Right cardiac atrium (tissue), 5 donors: ENCODE measurements at regions not wholly inside any gene's neighbourhood (a gene's known extent, or its start where the extent isn't known, plus 50 kb on each side); places are given as distances from the start of the nearest gene placed in this dataset.

Experiments
- ATAC-seq, 2 donors: fragments of 200-7000 bp; cut with Tn5 transposase; one replicate each; pipeline versions ENCODE4 v1.8.0 to v1.9.1; 2020; ENCODE audit warnings: moderate library complexity in 2 of 2, mild to moderate bottlenecking in 1 of 2
- DNase-seq, 3 donors: peaks; one replicate each; pipeline ENCODE4 v3.0.0-alpha.2; 2020
- H3K27ac ChIP-seq: one replicate; pipeline ENCODE4 v1.5.1; 2013; ENCODE audit warnings: mild to moderate bottlenecking, low read length, control low read depth, moderate library complexity
- H3K27me3 ChIP-seq: one replicate; pipeline ENCODE4 v1.6.1; 2013; ENCODE audit not compliant: control insufficient read depth, insufficient read depth
- H3K4me1 ChIP-seq: one replicate; pipeline ENCODE4 v1.6.1; 2013; ENCODE audit warnings: low read length; ENCODE audit not compliant: control insufficient read depth, insufficient read depth
- H3K4me3 ChIP-seq: one replicate; pipeline ENCODE4 v1.5.1; 2013; ENCODE audit warnings: low read length, control low read depth
- H3K9me3 ChIP-seq: one replicate; pipeline ENCODE4 v1.6.1; 2013; ENCODE audit warnings: low read length; ENCODE audit not compliant: control insufficient read depth
- WGBS: extraction: QIAGEN DNeasy Blood & Tissue Kit; methylation state at CpG from one replicate; pipeline ENCODE4 v1.1.7; 2013; 5-methylcytosine and 5-hydroxymethylcytosine counted together
- intact Hi-C, 4 donors: fragments of 100-400 bp; cut with DNase I; formaldehyde crosslinking; loops; one replicate each; pipeline versions ENCODE4 v1.11.0 to v1.14.0; 2022 to 2023
- donor health status: healthy with polysubstance abuse.
- donor health status: DM: no; HTN: yes; CAD: no.
- donor health status: DM: no; HTN: no; CAD: no.
- donor health status: DM: no; HTN: yes; CAD: no; lungs with severe emphysema.
- donor health status: DM: yes; HTN: yes; CAD: no.

GRCh38 chr13:106197496-106197895 is 338.0 kb downstream of the EFNB2 start:
- no peaks in the 10 kb centered on the region for H3K4me1 ChIP-seq
- H3K27me3 ChIP-seq: no peaks in the 10 kb centered on the region
- no peak overlapping the region for H3K4me3 ChIP-seq
- no peak for ATAC-seq
- DNase-seq: no peak
- H3K9me3 ChIP-seq: no peaks in the 10 kb centered on the region
- intact Hi-C loops: no loop called here
- H3K27ac ChIP-seq: no peak overlapping the region
- 90% methylated on average over 1 of the region's 1 CpG for WGBS

GRCh38 chr13:106187501-106188095 is 347.9 kb downstream of the EFNB2 start:
- no peak overlapping the region for H3K4me3 ChIP-seq
- WGBS: 63% methylated on average over 5 of the region's 5 CpGs
- no peak overlapping the region for H3K27ac ChIP-seq
- intact Hi-C loops: no loop called here
- H3K9me3 ChIP-seq: no peaks in the 10 kb centered on the region
- ATAC-seq: no peak
- no peaks in the 10 kb centered on the region for H3K4me1 ChIP-seq
- H3K27me3 ChIP-seq: no peaks in the 10 kb centered on the region
- no peak for DNase-seq

GRCh38 chr13:106187101-106187500 is 348.4 kb downstream of the EFNB2 start:
- no peak for DNase-seq
- 96% methylated on average over 1 of the region's 1 CpG for WGBS
- ATAC-seq: no peak
- Histone ChIP-seq H3K9me3 (no peaks in the 10 kb centered on the region), H3K4me1 (no peaks in the 10 kb centered on the region), H3K4me3 (no peak overlapping the region), H3K27ac (no peak overlapping the region), H3K27me3 (no peaks in the 10 kb centered on the region)
- intact Hi-C loops: no loop called here

- Histone ChIP-seq H3K27me3 (no peaks in the 10 kb centered on the region), H3K27ac (no peak overlapping the region), H3K9me3 (no peaks in the 10 kb centered on the region), H3K4me1 (no peaks in the 10 kb centered on the region), H3K4me3 (no peak overlapping the region)
- 94% methylated on average over 3 of the region's 3 CpGs for WGBS
- intact Hi-C loops: no loop called here
- DNase-seq (no peak), ATAC-seq (no peak)
These were observed 349.0 kb downstream of the EFNB2 start for GRCh38 chr13:106186366-106187030.

GRCh38 chr13:106184790-106185189 is 350.7 kb downstream of the EFNB2 start:
- ATAC-seq (no peak), DNase-seq (no peak)
- Histone ChIP-seq H3K4me3 (no peak overlapping the region), H3K27me3 (no peaks in the 10 kb centered on the region), H3K27ac (no peak overlapping the region), H3K9me3 (no peaks in the 10 kb centered on the region), H3K4me1 (no peaks in the 10 kb centered on the region)
- WGBS: 93% methylated on average over 2 of the region's 2 CpGs
- intact Hi-C loops: no loop called here

DNA sequence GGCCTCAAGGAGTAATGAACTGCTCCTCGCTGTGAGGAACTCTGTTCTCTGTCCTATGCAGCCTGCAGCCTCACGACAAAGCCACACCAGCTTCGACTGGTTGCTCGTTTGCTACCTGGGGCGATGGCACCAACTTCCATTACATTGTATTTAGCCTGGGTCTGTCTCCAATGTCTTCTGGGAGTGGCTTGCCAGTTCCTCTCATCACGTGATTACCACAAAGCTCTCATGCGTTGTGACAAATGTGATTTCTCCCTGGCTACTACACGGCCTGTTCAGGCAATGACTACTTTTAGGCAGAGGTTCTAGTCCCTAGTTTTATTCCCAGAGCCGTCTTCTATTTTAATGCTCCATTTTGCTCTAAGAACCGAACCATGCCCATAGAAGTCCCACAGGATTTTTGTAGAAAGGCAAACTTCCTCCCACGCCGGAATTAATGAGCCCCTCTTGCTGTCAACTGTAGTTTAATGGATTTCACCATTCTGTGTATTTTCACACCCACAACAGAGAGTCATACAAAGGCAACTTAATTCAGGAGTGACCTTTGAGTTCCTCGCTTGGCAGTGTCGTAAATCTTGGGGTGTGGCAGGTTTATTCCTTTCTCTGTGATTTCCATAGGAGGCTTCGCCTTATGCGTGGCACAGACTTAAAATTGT is 351.9 kb downstream of the EFNB2 start:
- Histone ChIP-seq H3K9me3 (no peaks in the 10 kb centered on the region), H3K4me3 (no peak overlapping the region), H3K27me3 (no peaks in the 10 kb centered on the region), H3K4me1 (no peaks in the 10 kb centered on the region), H3K27ac (no peak overlapping the region)
- WGBS: 87% methylated on average over 16 of the region's 16 CpGs
- no peak for DNase-seq
- intact Hi-C loops: no loop called here
- no peak for ATAC-seq

GRCh38 chr13:106182404-106182803 is 353.1 kb downstream of the EFNB2 start:
- ATAC-seq: no peak
- H3K27ac ChIP-seq: no peak overlapping the region
- WGBS: 71% methylated on average over 6 of the region's 6 CpGs
- intact Hi-C loops: no loop called here
- no peaks in the 10 kb centered on the region for H3K9me3 ChIP-seq
- H3K4me3 ChIP-seq: no peak overlapping the region
- no peaks in the 10 kb centered on the region for H3K4me1 ChIP-seq
- no peak for DNase-seq
- H3K27me3 ChIP-seq: no peaks in the 10 kb centered on the region

- no peaks in the 10 kb centered on the region for H3K27me3 ChIP-seq
- ATAC-seq (no peak), DNase-seq (no peak)
- H3K9me3 ChIP-seq: no peaks in the 10 kb centered on the region
- H3K27ac ChIP-seq: no peak overlapping the region
- 68% methylated on average over 3 of the region's 3 CpGs for WGBS
- no peak overlapping the region for H3K4me3 ChIP-seq
- intact Hi-C loops: no loop called here
- H3K4me1 ChIP-seq: no peaks in the 10 kb centered on the region
These were observed 356.6 kb downstream of the EFNB2 start for GRCh38 chr13:106178816-106179215.

GRCh38 chr13:106177146-106177545 is 358.3 kb downstream of the EFNB2 start:
- H3K4me1 ChIP-seq: no peaks in the 10 kb centered on the region
- H3K27ac ChIP-seq: no peak overlapping the region
- DNase-seq: no peak
- H3K9me3 ChIP-seq: no peaks in the 10 kb centered on the region
- intact Hi-C loops: no loop called here
- 76% methylated on average over 5 of the region's 5 CpGs for WGBS
- no peaks in the 10 kb centered on the region for H3K27me3 ChIP-seq
- ATAC-seq: no peak
- no peak overlapping the region for H3K4me3 ChIP-seq

DNA sequence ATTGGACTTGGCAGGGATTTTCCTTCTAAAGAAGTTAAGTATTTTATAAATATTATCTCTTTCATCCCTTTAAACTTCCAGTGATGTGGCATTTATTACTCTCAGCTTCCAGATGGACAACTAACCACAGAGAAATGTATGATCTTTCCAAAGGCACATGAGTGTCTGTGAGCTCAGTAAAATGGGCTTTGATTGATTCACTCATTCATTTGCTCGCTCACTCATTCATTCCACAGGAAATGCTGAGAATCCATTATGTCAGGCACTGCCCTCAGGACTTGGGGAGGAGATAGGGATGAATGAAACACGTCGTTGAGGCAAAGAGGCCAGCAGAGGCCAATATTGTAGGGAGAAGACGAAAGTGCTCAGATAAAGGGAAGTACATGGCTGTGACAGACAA is 359.3 kb downstream of the EFNB2 start:
- Histone ChIP-seq H3K9me3 (no peaks in the 10 kb centered on the region), H3K27me3 (no peaks in the 10 kb centered on the region), H3K27ac (no peak overlapping the region), H3K4me1 (no peaks in the 10 kb centered on the region), H3K4me3 (no peak overlapping the region)
- DNase-seq (no peak), ATAC-seq (no peak)
- intact Hi-C loops: no loop called here
- 57% methylated on average over 4 of the region's 4 CpGs for WGBS

- intact Hi-C loops: no loop called here
- 58% methylated on average over 7 of the region's 7 CpGs for WGBS
- no peaks in the 10 kb centered on the region for H3K27me3 ChIP-seq
- no peaks in the 10 kb centered on the region for H3K9me3 ChIP-seq
- H3K4me3 ChIP-seq: no peak overlapping the region
- no peak for DNase-seq
- no peak for ATAC-seq
- H3K27ac ChIP-seq: no peak overlapping the region
- H3K4me1 ChIP-seq: no peaks in the 10 kb centered on the region
These were observed 361.4 kb downstream of the EFNB2 start for GRCh38 chr13:106173891-106174610.
